Activated CD8-positive, alpha-beta memory T cell treated with anti-CD3 and anti-CD28 coated beads for 48 hours (primary cell): ENCODE measurements at regions not wholly inside any gene's neighbourhood (a gene's known extent, or its start where the extent isn't known, plus 50 kb on each side); places are given as distances from the start of the nearest gene placed in this dataset.
"Not testable (repeated sequence)": the region's sequence is repeated elsewhere in the genome, so short reads cannot be mapped to it uniquely, and the experiment has no call there.

ENCODE experiments used
- DNase-seq, 3 experiments: peaks; one replicate each; pipeline ENCODE4 v3.0.0-alpha.2; 2020; ENCODE audit warnings: low read depth in 2 of 3, low spot score in 2 of 3

DNA sequence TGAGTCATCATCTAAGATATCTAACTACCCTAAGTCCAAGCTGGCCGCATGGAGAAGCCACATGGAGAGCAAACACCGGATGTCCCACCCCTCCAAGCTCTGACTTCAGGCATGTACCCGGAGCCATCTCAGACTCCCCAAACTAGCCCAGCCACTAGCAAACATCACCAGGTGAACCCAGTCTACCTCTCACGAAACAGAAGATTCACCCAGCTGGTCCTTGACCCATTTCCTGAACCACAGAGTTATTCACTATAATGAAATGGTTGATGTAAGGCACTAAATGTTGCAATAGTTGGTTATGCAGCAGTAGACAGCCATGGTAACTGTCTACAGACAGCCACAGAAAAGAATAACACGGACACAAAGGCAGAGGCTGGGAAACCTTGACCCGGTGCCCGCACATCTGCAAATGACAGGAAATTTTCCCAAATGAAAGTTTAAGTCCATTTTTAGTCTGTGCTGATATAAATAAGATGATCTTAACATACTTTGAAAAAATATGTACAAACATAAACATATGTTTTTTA, 265.5 kb upstream of the ATP10A start:
- no peak for DNase-seq

DNA sequence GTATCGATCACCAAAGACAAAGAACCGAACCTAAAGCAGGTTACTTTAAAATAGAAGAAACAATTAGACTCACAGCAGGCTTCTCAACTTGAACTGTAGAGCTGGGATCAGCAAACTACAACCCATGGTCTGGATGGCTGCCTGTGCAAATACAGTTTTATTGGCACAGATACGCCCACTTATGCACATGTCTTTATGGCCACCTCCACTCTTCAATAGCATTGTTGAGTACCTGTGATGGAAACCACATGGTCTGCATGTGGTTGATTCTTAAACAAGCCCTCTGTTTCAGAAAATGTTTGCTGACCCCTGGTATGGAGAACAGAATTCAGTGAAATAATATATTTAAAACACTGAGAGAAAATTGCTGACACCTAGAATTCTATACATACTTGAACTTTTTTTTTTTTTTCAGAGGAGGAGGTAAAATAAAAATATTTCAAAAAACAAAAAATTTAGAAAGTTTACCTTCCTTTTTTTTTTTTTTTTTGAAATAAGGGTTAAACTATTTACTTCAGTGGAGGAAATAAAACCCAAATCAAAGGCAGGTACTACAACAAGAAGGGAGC, 263.8 kb upstream of the ATP10A start:
- DNase-seq: no peak

DNA sequence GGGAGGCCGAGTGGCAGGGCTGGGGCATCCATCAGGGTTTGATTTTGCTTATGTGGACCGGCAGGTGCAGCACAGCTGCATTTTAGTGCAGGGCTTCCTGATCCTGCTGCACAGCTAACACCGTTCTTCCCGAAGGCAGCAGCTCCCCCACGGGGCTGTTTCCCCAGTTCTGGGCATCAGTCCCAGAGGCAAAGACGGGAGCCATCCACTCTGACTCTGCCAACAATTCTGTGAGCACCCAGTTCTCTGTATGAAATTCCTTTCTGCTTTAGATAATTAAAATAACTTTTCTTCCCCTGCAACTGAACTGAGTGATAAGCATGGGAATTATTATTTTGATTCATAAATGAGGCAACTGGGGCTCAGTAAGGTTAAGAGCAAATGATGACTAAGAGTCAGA, 262.9 kb upstream of the ATP10A start:
- no peak for DNase-seq

DNA sequence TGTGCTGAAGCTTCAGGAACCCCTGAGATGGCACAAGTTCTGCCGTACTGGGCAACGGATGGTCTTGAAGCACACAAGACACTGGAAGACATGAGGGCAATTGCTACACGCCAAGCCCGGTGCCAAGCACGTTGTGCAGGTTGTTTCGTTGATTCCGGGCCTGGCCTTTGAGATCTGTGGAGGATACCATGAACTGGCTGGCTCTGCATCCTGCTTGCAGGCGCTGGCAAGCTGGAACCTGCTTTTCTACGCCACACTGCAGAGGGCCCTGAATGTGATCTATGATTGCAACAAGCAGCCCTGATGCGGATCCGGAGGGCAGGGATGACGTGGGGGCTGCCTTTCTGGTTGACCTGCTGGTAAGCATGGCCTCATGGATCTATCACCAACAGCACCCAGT, 262.5 kb upstream of the ATP10A start:
- DNase-seq: no peak

- no peak for DNase-seq
Measured at GRCh38 chr15:26119322-26119721, 256.2 kb upstream of the ATP10A start.

DNA sequence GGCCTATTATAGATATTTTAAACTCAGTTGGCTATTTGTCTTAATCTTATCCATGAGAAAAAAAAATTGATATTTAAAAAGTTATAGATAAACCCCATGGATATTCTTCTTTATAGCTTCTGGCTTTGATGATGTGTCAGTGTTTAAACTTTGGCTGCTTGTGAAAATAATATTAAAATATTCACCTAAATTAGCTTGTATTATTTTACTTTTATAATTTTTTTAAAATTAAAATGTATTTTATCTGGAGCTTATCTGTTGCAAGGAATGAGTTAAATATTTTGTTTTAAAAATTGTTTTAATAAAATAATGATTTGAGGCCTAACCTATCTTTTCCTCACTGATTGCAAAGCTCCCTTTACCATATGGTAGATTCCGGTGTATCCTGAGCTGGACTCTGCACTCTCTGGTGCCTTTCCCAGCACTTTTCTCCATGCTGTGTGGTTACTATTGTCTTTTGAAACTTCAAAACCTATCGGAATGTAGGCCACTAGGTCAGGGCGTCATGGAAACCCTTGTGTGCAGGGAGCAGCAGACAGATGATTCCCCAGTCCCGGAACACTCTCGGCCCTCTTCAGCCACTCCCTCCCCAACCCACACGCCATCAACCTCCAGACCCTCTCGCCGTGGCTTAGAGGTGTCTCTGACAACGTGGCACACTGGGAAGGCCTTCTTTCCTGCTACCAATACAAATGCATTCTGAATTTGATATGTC, 252.3 kb upstream of the ATP10A start:
- DNase-seq: no peak

DNA sequence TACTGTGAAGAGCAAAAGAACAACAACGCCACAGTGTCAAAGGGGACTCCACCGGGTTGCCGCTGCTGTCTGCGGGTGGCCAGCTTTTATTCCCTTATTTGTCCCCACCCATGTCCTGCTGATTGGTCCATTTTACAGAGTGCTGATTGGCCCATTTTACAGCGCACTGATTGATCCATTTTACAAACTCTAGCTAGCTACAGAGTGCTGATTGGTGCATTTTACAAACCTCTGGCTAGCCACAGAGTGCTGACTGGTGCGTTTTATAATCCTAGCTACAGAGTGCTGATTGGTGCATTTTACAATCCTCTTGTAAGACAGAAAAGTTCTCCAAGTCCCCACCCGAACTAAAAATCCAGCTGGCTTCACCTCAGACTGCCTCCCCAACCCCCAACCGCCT, 251.0 kb upstream of the ATP10A start:
- DNase-seq: not testable (repeated sequence)

GRCh38 chr15:26113296-26113695, 250.2 kb upstream of the ATP10A start:
- no peak for DNase-seq

GRCh38 chr15:26109203-26109602, 246.1 kb upstream of the ATP10A start:
- DNase-seq: no peak

GRCh38 chr15:26106556-26106955, 243.4 kb upstream of the ATP10A start:
- no peak for DNase-seq

GRCh38 chr15:26103002-26103404, 239.9 kb upstream of the ATP10A start:
- no peak for DNase-seq

- DNase-seq: no peak
Measured at GRCh38 chr15:26102365-26102764, 239.2 kb upstream of the ATP10A start.

- DNase-seq: no peak
Measured at GRCh38 chr15:26101443-26101842, 238.3 kb upstream of the ATP10A start.

DNA sequence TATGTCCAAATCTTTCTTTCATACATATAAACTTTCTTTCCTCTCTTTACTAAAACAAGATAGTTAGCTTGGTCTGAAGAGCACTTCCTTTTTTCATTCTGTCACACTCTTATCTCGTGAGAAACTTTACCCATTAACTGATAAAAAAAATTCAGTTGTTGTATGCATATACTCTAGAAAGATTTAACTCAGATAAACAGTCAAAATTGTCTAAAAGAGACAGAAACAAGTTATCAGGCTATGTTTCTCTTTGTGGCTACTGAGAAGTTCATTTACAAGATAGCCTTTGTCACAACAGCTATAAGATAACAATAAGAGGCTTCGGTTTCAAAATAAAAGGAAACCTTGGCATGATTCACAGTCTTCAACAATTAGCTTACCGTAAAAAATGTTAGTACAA, 235.7 kb upstream of the ATP10A start:
- DNase-seq: no peak

DNA sequence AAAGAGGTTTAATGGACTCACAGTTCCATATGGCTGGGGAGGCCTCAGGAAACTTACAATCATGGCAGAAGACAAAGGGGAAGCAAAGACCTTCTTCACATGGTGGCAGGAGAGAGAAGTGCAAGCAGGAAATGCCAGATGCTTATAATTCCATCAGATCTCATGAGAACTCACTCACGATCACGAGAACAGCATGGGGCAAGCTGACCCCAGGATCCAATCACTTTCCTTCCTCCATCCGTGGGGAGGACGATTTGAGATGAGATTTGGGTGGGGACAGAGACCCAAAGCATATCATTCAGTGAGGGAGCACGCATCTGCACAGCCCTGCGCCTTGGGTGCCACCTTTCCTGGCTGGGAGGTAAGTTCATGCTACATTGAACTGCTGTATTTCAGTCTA, 234.1 kb upstream of the ATP10A start:
- DNase-seq: no peak

GRCh38 chr15:26096581-26096980, 233.5 kb upstream of the ATP10A start:
- no peak for DNase-seq

GRCh38 chr15:26095710-26096330, 232.7 kb upstream of the ATP10A start:
- no peak for DNase-seq

GRCh38 chr15:26091184-26091583, 228.1 kb upstream of the ATP10A start:
- DNase-seq: no peak

- no peak for DNase-seq
Measured at GRCh38 chr15:26087881-26088280, 224.8 kb upstream of the ATP10A start.

DNA sequence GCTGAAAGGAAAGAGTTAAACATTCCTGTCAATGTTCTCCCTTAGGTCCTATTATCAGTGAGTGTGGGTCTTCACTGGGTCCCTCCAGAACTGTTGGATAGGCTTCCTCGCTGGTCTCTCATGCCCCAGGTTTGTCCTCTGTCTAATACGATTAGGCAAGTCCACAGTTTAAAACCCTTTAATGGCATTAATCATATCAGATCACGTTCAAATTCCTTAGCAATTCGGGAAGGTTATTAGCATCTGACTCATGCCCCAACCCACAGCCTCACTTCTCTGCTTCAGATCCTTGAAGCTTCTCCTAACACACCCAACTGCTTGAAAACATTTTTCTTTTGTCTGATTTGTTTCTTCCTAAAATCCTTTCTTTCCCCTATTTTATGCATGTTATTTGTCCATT, 224.3 kb upstream of the ATP10A start:
- no peak for DNase-seq

DNA sequence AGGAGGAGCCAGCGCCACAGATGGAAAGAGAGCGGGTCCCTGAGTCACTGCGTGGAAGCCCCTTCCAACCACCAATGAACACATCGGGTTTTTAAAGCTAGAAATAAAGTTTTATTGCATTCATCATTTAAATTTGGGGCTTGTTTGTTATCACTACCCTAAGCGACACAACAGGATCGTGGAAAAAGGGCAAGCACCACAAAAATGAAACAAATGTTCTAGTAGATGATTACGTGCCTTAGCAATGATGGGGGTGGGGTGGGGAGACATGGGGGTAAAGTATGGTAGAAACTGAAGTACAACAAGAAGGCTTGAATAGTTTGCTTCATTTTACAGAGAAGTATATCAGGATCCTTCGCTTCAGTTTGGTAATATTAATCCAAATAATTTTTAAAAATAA, 221.6 kb upstream of the ATP10A start:
- no peak for DNase-seq

- DNase-seq: no peak
Measured at GRCh38 chr15:26083896-26084295, 220.8 kb upstream of the ATP10A start.

DNA sequence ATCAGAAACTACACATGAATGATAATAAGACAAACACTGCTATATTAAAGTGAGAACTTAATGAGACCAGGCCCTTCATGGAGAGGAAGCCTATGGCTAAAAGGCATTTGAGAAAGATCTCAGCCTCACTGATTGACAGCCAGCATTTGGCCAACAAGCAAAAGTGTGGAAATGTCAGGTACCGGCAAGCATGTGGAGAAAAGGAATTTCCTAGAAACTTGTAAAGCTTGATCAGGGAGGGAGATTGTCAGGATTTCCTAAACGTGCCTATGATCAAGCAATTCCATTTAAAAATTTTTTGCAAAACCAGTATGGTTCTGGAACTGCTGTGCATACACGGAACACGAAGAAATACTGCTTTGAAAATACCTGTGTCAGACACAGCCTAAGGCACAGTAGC, 220.3 kb upstream of the ATP10A start:
- no peak for DNase-seq
